Muscle of leg (tissue), 3 donors: ENCODE measurements at regions not wholly inside any gene's neighbourhood (a gene's known extent, or its start where the extent isn't known, plus 50 kb on each side); places are given as distances from the start of the nearest gene placed in this dataset.
"Not testable (repeated sequence)": the region's sequence is repeated elsewhere in the genome, so short reads cannot be mapped to it uniquely, and the experiment has no call there.

Source experiments
- DNase-seq: peaks from one replicate; pipeline ENCODE4 v3.0.0; 2013
- H3K27ac ChIP-seq: one replicate; pipeline ENCODE4 v1.5.1; 2013; ENCODE audit warnings: mild to moderate bottlenecking, low read length, control low read depth
- H3K27me3 ChIP-seq: one replicate; pipeline ENCODE4 v1.6.1; 2013; ENCODE audit warnings: low read length; ENCODE audit not compliant: control insufficient read depth, insufficient read depth
- H3K36me3 ChIP-seq: one replicate; pipeline ENCODE4 v1.6.1; 2013; ENCODE audit warnings: low read length; ENCODE audit not compliant: control insufficient read depth, insufficient read depth
- H3K4me1 ChIP-seq: one replicate; pipeline ENCODE4 v1.6.1; 2013; ENCODE audit warnings: low read length; ENCODE audit not compliant: control insufficient read depth, insufficient read depth
- H3K4me3 ChIP-seq: one replicate; pipeline ENCODE4 v1.5.1; 2013; ENCODE audit warnings: low read length, control low read depth
- H3K9me3 ChIP-seq: replicated peaks from 2 replicates; pipeline ENCODE4 v1.6.1; 2013; ENCODE audit warnings: low read depth, low read length; ENCODE audit not compliant: control insufficient read depth
- WGBS: methylation state at CpG from one replicate; pipeline ENCODE4 v1.1.5; 2013; ENCODE audit warnings: missing lambda C conversion rate; ENCODE audit not compliant: insufficient coverage; 5-methylcytosine and 5-hydroxymethylcytosine counted together

GRCh38 chr6:14597090-14597489, 479.5 kb downstream of the CD83 start:
- H3K27ac ChIP-seq, result no peak overlapping the region
- H3K4me3 ChIP-seq, result no peak overlapping the region
- DNase-seq, result no peak
- no peaks in the 10 kb centered on the region for H3K9me3 ChIP-seq
- no peaks in the 10 kb centered on the region for H3K4me1 ChIP-seq
- no peaks in the 10 kb centered on the region for H3K36me3 ChIP-seq
- H3K27me3 ChIP-seq, result no peaks in the 10 kb centered on the region
- WGBS, result 60% methylated on average over 1 of the region's 4 CpGs

DNA sequence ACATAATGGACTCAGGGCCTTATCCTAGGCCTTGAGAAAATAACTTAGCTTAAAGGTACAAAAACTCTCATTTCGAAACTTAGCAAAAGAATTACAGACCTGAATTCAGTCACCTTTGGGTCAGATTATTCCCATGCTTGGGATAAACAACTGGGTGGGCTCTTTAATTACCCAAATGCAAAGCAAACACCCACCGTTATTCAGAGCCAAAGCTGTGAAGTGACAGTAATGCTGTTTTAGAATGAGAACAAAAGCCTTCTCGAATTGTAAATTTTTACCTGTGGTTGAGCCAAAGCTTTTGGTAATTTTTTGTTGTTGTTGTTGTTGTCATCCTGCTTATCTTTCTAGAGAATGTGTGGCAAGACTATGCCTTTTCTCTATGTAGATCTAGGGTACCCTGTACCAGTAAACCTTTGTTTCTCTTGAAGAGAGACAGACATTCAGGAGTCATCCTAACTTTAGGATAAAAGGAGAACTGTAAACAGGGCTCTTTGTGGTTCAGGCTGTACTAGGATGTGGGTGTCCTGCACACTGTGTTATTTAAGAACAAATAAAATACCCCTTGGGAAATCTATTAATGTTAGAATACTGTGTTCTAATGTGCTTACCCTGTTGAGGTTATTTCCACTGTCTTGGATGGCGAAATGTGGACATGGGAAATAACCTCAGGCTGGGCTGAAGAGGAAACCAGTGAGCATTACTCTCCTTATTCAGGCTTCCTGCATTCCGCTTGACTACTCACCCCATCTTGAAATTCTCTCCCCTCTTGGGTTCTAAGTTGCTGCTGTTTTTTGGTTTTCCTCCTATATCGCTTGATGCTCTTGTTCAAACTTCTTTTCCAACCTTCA, 480.7 kb downstream of the CD83 start:
- Histone ChIP-seq H3K9me3 (no peaks in the 10 kb centered on the region), H3K4me3 (no peak overlapping the region), H3K27ac (no peak overlapping the region), H3K4me1 (no peaks in the 10 kb centered on the region), H3K36me3 (no peaks in the 10 kb centered on the region), H3K27me3 (no peaks in the 10 kb centered on the region)
- WGBS, result 74% methylated on average over 3 of the region's 6 CpGs
- DNase-seq, result no peak

DNA sequence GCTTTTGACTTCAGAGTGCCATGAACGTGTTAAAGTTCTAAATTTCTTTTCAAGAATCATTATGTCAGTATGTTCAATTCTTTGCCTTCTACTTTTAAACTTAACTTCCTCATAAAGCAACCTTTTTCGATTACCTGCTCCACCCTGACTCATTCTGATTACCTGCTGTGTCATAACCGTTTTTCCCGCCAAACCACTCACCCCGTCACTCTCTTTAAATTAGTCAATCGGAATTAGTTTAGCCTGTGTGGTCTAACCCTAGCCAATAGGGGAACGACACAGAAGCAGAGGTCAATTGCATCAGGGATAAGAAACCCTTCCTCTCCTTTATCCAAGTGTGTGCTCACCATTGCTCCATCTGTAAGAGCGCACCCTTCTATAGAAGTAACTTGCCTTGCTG, 482.7 kb downstream of the CD83 start:
- H3K4me1 ChIP-seq, H3K9me3 ChIP-seq, H3K36me3 ChIP-seq, DNase-seq, H3K27ac ChIP-seq, H3K27me3 ChIP-seq, H3K4me3 ChIP-seq: not testable (repeated sequence)
- WGBS, result 97% methylated on average over 4 of the region's 8 CpGs

GRCh38 chr6:14601490-14601889, 483.9 kb downstream of the CD83 start:
- no peaks in the 10 kb centered on the region for H3K36me3 ChIP-seq
- 33% methylated on average over 4 of the region's 7 CpGs for WGBS
- H3K27me3 ChIP-seq, result no peaks in the 10 kb centered on the region
- no peaks in the 10 kb centered on the region for H3K4me1 ChIP-seq
- H3K4me3 ChIP-seq, result no peak overlapping the region
- H3K27ac ChIP-seq, result no peak overlapping the region
- DNase-seq, result no peak
- no peaks in the 10 kb centered on the region for H3K9me3 ChIP-seq

GRCh38 chr6:14606353-14606752, 488.8 kb downstream of the CD83 start:
- DNase-seq, result no peak
- H3K27ac ChIP-seq, result no peak overlapping the region
- no peaks in the 10 kb centered on the region for H3K4me1 ChIP-seq
- H3K27me3 ChIP-seq, result no peaks in the 10 kb centered on the region
- H3K4me3 ChIP-seq, result no peak overlapping the region
- 87% methylated on average over 4 of the region's 5 CpGs for WGBS
- no peaks in the 10 kb centered on the region for H3K9me3 ChIP-seq
- no peaks in the 10 kb centered on the region for H3K36me3 ChIP-seq

GRCh38 chr6:14610141-14610540, 492.6 kb downstream of the CD83 start:
- H3K27me3 ChIP-seq, result no peaks in the 10 kb centered on the region
- H3K36me3 ChIP-seq, result no peaks in the 10 kb centered on the region
- no peak overlapping the region for H3K4me3 ChIP-seq
- no peak overlapping the region for H3K27ac ChIP-seq
- no peaks in the 10 kb centered on the region for H3K4me1 ChIP-seq
- 95% methylated on average over 2 of the region's 4 CpGs for WGBS
- DNase-seq, result no peak
- no peaks in the 10 kb centered on the region for H3K9me3 ChIP-seq

DNA sequence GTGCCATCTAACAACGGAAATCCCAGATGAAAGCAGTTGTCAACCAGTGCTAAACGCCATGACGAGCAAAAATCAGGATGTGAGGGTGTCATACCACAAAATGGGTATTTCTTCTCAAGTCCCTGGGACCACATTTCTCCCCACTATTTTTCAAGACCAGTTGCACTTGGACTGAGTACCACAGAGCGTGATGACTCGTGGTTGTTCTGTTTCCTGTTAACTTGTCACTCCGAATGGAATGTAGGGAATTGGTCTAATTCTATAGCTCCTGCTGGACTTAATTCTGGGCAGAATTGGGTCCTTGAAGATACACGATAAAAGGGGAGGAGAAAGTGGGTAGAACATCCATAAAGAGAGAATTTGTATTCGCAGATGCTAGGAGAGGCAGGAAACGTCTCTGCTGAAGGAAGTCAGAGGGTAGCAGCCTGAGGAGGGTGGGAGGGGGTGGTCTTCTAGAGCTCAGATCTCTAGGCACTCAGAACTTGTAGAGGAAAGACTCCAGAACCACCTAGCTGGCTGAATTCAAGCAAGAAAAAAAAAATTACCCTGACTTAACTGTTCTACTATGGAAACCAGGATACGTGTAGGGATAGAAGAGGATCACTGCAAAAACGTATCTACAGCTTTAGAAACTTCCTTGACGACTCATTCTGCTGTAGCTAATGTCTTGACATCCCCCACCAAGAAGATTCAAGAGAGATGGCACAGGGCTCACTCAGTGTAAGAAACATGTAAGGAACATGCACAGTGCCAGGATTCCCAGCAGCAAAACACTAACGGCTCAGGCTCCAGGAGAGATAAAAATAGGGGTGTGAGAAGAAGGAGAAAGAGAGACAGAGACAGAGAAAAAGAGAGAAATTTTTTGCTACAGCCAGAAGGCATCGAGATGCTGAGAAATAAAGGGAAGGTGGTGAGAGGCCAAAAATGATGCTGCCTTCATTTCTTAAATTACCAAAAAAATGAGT, 494.7 kb downstream of the CD83 start:
- DNase-seq, result no peak
- H3K4me1 ChIP-seq, result no peaks in the 10 kb centered on the region
- peaks cover 2% of the 10 kb centered on the region for H3K27me3 ChIP-seq
- 63% methylated on average over 10 of the region's 14 CpGs for WGBS
- no peak overlapping the region for H3K27ac ChIP-seq
- no peak overlapping the region for H3K4me3 ChIP-seq
- no peaks in the 10 kb centered on the region for H3K36me3 ChIP-seq
- peaks cover 6% of the 10 kb centered on the region for H3K9me3 ChIP-seq

GRCh38 chr6:14614631-14615030, 497.1 kb downstream of the CD83 start:
- peaks cover 2% of the 10 kb centered on the region for H3K27me3 ChIP-seq
- H3K4me1 ChIP-seq, result no peaks in the 10 kb centered on the region
- H3K27ac ChIP-seq, result no peak overlapping the region
- H3K36me3 ChIP-seq, result no peaks in the 10 kb centered on the region
- 69% methylated on average over 1 of the region's 2 CpGs for WGBS
- no peak for DNase-seq
- H3K4me3 ChIP-seq, result no peak overlapping the region
- peaks cover 6% of the 10 kb centered on the region for H3K9me3 ChIP-seq

GRCh38 chr6:14616656-14617055, 499.1 kb downstream of the CD83 start:
- H3K4me1 ChIP-seq, result peaks cover 4% of the 10 kb centered on the region
- H3K36me3 ChIP-seq, result no peaks in the 10 kb centered on the region
- H3K27me3 ChIP-seq, result peaks cover 9% of the 10 kb centered on the region
- peaks cover 6% of the 10 kb centered on the region for H3K9me3 ChIP-seq
- DNase-seq, result no peak
- H3K27ac ChIP-seq, result no peak overlapping the region
- WGBS, result 65% methylated on average over 6 of the region's 9 CpGs
- H3K4me3 ChIP-seq, result no peak overlapping the region

DNA sequence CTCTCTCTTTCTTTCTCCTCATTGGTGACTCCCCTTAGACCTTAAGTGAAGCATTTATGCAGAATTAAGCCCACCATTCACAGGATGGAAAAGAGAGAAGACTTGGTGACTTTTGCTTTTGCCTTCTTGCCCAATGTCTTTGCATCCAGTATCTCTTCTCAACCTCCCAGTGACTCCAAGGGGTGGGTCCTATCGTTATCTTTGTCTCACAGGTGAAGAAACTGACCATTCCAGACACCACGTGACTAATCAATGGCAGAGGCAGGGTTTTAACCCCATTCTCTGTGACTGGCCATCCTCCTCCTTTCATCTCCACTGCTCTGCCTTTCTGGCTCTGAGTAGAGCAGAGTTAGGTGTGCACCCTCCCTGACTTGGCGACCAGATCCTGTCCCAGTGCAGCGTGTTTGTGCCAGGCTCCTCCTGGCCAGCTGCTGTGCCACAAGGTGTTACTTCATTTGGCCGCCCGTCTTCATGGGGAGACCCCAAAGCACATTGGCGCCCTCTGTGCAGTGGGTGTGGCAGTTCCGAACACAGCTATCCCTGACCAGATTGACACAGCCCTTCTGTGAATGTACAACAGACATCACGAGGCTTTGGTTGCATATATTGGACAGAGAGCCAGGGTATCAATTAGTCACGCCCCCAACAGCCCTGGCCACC, 501.3 kb downstream of the CD83 start:
- no peak overlapping the region for H3K4me3 ChIP-seq
- H3K9me3 ChIP-seq, result peaks cover 6% of the 10 kb centered on the region
- H3K27me3 ChIP-seq, result peaks cover 16% of the 10 kb centered on the region
- 83% methylated on average over 10 of the region's 10 CpGs for WGBS
- no peak overlapping the region for H3K27ac ChIP-seq
- H3K4me1 ChIP-seq, result peaks cover 9% of the 10 kb centered on the region
- DNase-seq, result no peak
- no peaks in the 10 kb centered on the region for H3K36me3 ChIP-seq
